ENCODE measurements at regions not wholly inside any gene's neighbourhood (a gene's known extent, or its start where the extent isn't known, plus 50 kb on each side); places are given as distances from the start of the nearest gene placed in this dataset.

DNA sequence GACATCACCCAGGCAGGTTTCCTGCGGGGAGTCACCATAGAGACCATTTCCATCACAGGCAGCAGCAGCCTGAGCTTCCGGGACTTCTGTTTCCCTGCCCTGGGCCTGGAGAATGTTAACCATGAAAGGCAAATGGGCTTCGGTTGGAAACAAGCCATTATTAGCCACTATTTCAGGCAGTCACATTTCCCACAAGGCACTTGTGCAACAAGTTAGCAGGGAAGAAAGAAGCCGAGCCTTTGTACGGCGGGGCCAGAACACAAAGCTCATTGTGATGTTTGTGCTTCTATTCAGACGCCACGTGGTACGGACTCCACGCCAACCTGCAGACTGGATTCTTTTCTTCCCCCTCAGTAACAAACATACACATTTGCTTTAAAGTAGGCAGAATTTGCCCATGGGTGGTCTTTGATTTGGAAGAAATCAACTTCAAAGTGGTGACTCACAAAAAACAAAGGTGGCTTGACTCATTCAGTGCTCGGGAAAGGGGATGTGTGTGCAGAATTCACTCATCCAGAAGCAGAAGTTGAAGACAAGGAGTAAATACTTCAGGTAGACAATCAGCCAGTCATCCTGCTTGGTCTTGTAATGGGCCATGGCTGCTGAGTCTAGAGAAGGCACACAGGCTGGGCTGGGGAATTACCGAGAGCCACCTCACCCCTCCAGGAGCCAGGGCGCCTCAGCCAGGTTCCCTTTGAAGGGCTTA is 154.2 kb upstream of the PRMT8 start:
- no peak for DNase-seq

DNA sequence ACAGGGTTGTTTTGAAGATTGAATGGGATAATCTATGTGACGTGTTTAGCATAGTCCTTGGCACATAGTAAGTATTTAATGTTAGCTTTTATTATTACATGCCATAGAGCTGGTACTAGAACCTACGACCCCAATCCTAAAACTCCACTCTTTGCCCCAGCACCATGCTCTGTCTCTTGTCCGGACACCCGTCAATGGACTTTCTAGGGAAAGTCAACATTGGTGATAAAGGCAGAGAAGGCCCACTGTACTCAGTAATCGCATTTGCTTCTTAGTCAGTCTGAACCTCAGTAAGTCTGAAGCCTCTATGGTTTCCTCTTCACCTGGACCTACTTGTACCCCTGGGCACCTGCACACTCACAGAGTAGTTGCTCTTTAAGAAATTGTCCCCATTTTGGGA is 153.1 kb upstream of the PRMT8 start:
- no peak for DNase-seq

GRCh38 chr12:3339221-3339620 is 151.8 kb upstream of the PRMT8 start:
- no peak for DNase-seq

DNA sequence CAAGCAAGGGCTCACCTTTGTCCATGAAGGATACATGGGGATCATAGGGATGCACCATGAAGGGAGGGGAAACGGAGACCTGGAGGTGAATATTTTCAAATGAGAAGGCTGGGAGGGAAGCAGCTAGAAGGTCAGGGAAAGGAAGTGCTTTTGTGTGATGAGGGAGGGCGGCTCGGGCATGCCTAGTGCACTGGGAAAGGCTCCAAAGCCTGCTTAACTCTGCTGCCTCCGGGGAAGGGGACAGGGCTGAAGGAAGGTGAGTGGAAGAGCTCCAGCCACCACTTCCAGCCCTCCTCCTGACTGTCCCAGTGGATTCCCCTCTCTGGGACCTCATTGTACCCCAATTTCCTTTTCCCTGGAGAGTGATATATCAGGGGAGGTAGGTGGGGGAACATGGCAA is 149.4 kb upstream of the PRMT8 start:
- peak; percentile 92 for DNase-seq

- peak; percentile 96 for DNase-seq
Measured at GRCh38 chr12:3342051-3342450, 149.0 kb upstream of the PRMT8 start.

GRCh38 chr12:3348055-3348454 is 142.9 kb upstream of the PRMT8 start:
- DNase-seq: no peak

DNA sequence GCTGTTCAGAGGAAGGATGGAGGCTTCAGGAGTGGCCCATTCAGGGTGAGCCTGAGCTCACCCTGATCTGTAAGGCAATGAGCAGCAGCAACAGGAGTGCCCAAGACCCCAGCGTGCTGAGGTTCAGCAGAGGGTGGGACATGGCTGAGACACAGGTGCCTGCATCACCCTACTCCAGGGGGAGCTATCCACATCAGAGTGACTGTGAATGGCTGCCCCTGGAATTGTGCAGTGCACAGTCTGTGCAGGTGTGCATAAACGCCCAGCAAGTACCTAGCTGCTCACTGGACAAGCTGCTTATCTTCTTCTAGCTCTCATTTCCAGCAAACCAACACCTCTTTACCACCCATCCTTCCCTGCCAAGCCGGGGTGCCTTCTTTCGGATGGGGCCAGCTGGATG is 140.6 kb upstream of the PRMT8 start:
- DNase-seq: no peak

- DNase-seq: no peak
Measured at GRCh38 chr12:3351731-3352130, 139.3 kb upstream of the PRMT8 start.

DNA sequence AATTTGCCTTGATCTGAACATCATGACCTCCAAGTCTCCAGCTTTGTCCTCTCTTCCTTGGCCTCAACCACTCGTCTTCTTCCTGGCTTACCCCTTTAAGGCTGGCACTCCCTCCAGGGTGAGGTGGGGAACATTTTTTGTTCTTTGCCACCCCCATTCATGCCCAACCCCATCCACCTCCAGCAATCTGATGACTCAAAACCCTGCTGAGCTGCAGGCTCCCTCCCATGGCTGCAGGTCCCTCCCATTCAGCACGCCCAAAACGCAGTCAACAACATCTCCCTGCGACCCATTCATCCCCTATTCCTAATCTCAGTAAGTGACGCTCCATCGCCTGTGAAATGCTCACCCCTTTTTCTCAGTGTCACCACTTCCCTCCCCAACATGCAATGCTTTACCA is 138.8 kb upstream of the PRMT8 start:
- no peak for DNase-seq

DNA sequence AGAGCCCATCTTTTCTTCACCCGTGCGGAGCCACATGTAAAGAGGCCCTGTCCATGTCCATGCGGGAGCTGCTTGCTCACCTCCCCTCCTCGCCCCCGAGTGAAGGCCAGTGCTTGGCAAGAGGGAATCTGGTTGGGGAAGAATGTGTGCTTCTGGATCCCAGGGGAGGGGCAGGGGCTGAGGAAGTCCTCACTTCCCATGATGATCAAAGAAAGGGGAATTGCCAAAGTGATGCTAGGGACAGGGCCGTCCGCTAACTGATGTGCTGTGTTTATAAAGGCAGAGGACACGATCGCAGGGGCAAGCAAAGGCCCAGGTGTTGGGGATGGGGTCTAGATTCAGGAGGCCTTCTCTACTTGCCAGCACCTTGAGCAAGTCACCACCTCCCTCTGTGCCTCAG is 137.4 kb upstream of the PRMT8 start:
- no peak for DNase-seq

GRCh38 chr12:3354586-3354985 is 136.4 kb upstream of the PRMT8 start:
- DNase-seq: no peak

DNA sequence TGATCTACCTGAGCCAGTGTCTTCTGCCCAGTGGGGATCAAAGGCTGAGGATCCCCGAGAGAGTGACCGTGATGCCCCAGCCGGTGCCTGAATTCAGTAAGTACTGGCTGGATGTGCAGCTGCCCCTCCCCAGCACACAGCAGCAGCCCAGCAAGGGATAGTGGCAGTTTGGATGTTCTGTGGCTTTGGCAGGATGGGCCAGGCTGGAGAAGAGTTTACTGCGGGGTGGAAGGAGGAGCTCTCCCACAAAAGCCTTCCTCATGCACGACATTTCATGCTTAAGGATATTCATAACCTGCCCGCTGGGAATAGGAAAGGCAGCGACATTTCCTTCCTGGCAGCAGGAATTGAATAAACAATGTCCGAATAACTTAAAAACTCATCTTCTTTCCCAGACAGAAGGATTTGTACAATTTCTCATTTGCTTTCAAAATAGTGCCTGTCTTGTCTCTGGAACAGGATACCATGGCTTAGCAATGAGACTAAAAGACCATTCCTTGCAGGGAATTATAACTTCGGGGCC is 135.6 kb upstream of the PRMT8 start:
- DNase-seq: no peak

DNA sequence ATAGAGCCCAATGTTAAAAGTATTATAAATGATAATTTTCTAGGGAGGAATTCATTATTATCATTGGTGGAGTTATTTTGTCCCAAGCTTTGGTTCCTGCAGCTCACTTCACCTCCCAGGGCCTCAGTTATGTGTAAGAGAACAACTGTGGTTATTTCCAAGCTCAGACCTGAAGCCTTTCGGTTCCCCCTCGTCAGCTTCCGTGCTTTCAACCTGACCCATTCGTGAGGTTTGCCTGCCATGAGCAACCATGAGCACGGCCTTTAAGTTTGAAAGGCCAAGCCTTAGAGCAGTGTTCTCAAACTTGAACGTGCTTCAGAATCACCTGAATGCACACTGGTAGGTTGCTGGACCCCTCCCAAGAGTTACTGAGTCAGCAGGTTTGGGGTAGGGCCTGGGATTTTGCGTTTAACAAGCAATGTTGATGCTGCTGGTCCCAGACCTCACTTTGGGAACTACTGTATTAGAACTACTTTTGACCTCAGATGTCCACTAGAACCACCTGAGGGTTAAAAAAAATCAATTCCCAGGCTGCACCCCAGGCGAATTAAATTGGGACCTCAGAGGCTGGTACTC is 133.0 kb upstream of the PRMT8 start:
- DNase-seq: no peak

GRCh38 chr12:3359478-3359877 is 131.5 kb upstream of the PRMT8 start:
- no peak for DNase-seq

- DNase-seq: no peak
Measured at GRCh38 chr12:3361146-3361545, 129.9 kb upstream of the PRMT8 start.

DNA sequence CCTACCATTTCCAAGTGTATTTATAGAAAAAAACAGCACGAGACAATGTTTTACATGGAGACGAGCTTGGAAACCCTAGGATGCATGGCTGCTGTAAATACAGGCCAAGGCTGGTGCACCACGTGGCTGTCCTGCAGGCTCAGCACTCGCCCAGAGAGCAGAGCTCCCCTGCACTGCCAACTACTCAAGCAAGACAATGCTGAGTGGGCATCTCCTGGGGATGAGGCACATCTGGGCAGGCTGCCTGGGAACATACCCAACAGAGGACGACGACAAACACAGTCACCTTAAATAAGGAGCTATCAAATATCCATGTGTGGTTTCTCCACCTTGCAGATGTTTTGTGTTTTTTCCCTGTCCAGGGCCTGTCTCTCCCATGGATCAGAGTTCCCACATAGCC is 128.3 kb upstream of the PRMT8 start:
- DNase-seq: peak; percentile 85

GRCh38 chr12:3363608-3364007 is 127.4 kb upstream of the PRMT8 start:
- no peak for DNase-seq

GRCh38 chr12:3364226-3364625 is 126.8 kb upstream of the PRMT8 start:
- no peak for DNase-seq

DNA sequence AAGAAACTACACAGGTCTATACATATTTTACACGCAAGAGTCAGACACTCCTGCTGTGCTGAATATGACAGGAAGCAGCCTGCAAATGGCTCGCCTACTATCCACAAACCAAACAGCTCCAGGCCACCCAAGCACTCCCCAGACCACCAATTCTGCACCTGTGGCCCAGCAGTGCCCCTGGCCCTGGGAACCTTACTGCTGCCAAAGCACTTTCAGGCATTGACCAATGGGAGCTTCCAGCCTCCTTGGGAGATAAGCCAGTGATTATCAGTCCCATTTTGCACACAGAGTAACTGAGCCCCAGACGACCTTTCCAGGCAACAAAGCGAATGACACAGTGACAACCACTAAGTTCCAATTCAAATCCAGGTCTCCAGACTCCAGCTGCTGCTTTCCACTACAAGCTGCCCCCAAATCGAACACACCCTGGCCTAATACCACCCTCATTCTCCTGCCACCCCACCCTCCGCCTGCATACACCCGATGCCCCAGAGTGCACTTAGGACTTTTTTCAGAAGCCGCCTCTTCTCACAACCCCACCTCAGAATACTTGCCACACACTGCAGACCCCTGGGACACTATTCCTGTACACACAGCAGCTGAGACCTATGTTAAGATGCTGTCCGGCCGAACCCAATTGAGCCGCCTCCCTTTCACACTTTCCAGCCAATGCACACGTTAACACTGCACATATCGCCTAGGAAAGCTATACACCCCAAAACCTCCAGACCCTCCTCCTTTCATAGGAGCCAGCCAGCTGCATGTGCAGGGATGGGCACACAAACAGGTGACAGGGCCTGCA is 126.1 kb upstream of the PRMT8 start:
- DNase-seq: no peak

DNA sequence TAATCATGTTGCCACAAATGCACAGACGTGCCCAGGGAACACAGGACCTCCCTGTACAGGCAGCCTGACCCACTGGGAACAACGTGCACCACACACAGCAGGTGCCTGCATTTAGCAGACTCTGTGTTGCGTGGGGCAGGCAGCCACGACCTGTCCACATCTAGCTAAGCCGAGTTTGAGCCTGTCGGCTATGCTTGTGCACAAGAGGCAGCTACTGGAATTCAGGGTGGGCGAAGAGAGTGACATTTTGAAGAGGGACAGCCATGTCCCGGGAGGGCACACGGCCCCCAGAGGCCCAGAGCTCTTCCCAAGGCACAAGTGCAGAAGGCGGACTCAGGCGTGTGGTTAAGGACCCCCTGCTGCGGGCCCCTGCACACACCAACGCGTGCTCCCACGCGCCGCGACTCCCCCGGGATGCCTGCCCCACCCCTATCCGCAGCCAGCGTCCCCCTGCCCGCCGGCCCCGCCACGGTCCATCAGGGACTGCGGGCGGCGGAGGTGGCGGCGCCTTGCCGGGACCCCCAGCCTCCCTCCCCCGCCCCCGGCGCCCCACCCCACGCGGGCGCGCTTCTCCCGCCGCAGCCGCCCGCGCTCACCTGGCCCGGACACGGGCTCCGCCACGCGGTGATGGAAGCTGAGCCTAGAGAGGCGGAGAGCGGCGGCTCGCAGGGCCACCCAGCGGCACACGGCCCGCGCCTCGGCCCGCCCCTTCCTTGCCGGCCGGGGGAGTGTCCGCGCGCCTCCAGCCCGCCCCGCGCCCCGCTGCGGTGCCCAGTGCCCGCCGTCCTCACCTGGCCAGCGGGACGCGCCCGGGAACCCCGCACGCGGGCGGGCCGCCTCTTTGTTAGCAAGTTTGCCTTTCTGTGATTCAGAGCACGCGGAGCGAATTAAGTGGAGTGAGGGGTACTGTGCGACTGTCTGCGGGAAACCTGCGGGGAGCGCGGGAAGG is 125.3 kb upstream of the PRMT8 start:
- DNase-seq: peak; percentile 21

GRCh38 chr12:3366451-3367110 is 124.4 kb upstream of the PRMT8 start:
- no peak for DNase-seq

DNA sequence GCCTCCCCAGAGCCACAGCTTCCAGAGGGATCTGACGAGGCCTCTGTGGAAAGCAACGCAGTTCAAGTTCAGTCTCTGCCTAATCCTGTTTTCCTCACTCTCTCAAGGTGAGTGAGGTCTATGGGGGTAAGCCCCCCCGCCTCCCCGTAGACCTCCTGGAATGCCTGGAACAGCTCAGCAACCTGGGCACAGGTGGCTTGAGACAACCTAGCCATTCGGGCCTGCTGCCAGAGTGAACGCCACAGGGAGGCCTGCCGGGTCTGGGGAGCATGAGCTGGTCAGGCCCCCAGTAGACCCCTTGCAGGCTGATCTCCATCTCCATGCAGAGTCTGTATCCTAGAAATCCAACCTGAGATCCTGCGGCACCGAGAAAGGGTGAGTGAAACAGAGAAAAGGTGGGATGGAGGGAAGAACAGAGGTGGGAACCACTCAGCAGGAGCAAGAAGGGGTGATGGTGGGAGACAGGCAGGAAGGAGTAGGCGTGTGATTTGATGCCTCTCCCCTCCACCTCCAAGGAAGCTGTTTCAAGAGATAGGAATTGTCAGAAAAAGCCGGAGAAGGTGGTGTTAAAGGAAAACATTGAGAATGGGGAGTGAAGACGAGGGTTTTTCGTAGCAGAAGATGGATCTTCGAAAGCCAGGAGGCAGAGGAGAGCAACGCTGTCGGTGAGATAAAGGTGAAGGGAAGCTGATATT is 123.1 kb upstream of the PRMT8 start:
- no peak for DNase-seq

Measured in NCI-H1092 (cell line).